ENCODE measurements at regions not wholly inside any gene's neighbourhood (a gene's known extent, or its start where the extent isn't known, plus 50 kb on each side); places are given as distances from the start of the nearest gene placed in this dataset.

GRCh38 chr7:79683185-79683890 is 229.9 kb upstream of the MAGI2 start:
- no peaks in the 10 kb centered on the region for H3K9me3 ChIP-seq (ENCODE audit: insufficient read depth, low read depth, low read length)
- WGBS (ENCODE audit: extremely low coverage, insufficient coverage, insufficient read length): 100% methylated on average over 2 of the region's 3 CpGs

DNA sequence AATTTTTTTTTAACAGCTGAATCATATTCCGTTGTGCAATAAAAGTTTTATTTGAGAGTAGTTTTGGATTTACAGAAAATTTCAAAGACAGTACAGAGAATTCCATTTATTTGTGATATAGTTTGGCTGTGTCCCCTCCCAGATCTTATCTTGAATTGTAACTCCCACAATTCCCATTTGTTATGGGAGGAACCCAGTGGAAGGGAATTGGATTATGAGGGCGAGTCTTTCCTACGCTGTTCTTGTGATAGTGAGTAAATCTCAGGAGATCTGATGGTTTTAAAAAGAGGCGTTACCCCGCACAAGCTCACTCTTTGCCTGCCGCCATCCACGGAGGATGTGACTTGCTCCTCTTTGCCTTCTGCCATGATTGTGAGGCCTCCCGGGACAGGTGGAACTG is 228.0 kb upstream of the MAGI2 start:
- Histone ChIP-seq H3K27ac (ENCODE audit: low read depth, low read length) (no peak overlapping the region), H3K79me1 (ENCODE audit: low read length) (no peaks in the 10 kb centered on the region), H2AK5ac (ENCODE audit: low read length) (no peak overlapping the region), H3K14ac (ENCODE audit: low read length) (no peak overlapping the region), H3K9me3 (ENCODE audit: insufficient read depth, low read depth, low read length) (no peaks in the 10 kb centered on the region), H3K9ac (ENCODE audit: low read length) (no peak overlapping the region), H4K91ac (ENCODE audit: low read depth, low read length) (no peak overlapping the region), H3K4me2 (ENCODE audit: low read length) (no peak overlapping the region), H3K27me3 (ENCODE audit: insufficient read depth, low read length) (no peaks in the 10 kb centered on the region), H2AFZ (ENCODE audit: insufficient read depth, low read length, poor library complexity) (no peak overlapping the region), H3K4me3 (ENCODE audit: low read depth, low read length) (no peak overlapping the region), H3K79me2 (ENCODE audit: control insufficient read depth, insufficient read depth, low read length, poor library complexity) (no peaks in the 10 kb centered on the region), H2BK5ac (ENCODE audit: low read depth, low read length, poor library complexity) (no peak overlapping the region), H3K36me3 (ENCODE audit: control insufficient read depth in 1 of 2, insufficient read depth in 2 of 2, low read length in 2 of 2) (no peaks in the 10 kb centered on the region), H3K4me1 (ENCODE audit: control insufficient read depth in 1 of 2, insufficient read depth in 2 of 2, low read length in 2 of 2) (no peaks in the 10 kb centered on the region), H3K4ac (ENCODE audit: low read depth, low read length) (no peak overlapping the region), H2BK12ac (ENCODE audit: low read length) (no peak overlapping the region), H3K23ac (ENCODE audit: low read length) (no peak overlapping the region), H3K18ac (ENCODE audit: low read length) (no peak overlapping the region), H2BK120ac (ENCODE audit: insufficient read depth, low read length, poor library complexity) (no peak overlapping the region), H4K8ac (ENCODE audit: low read depth, low read length) (no peak overlapping the region), H4K12ac (ENCODE audit: low read depth, low read length) (no peak overlapping the region)
- WGBS (ENCODE audit: extremely low coverage, insufficient coverage, insufficient read length): no CpG with 5 or more reads among the region's 8 CpGs
- no peak for DNase-seq

More at GRCh38 chr7:79683185-79683890, 229.9 kb upstream of the MAGI2 start:
- Histone ChIP-seq H3K4ac (ENCODE audit: low read depth, low read length) (no peak overlapping the region), H3K27ac (ENCODE audit: low read depth, low read length) (no peak overlapping the region), H3K4me1 (ENCODE audit: control insufficient read depth in 1 of 2, insufficient read depth in 2 of 2, low read length in 2 of 2) (no peaks in the 10 kb centered on the region), H3K23ac (ENCODE audit: low read length) (no peak overlapping the region), H3K18ac (ENCODE audit: low read length) (no peak overlapping the region), H4K91ac (ENCODE audit: low read depth, low read length) (no peak overlapping the region), H2BK12ac (ENCODE audit: low read length) (no peak overlapping the region), H2BK120ac (ENCODE audit: insufficient read depth, low read length, poor library complexity) (no peak overlapping the region), H3K4me2 (ENCODE audit: low read length) (no peak overlapping the region), H3K36me3 (ENCODE audit: control insufficient read depth in 1 of 2, insufficient read depth in 2 of 2, low read length in 2 of 2) (no peaks in the 10 kb centered on the region), H3K27me3 (ENCODE audit: insufficient read depth, low read length) (no peaks in the 10 kb centered on the region), H3K79me1 (ENCODE audit: low read length) (no peaks in the 10 kb centered on the region), H3K14ac (ENCODE audit: low read length) (no peak overlapping the region), H2AFZ (ENCODE audit: insufficient read depth, low read length, poor library complexity) (no peak overlapping the region), H3K9ac (ENCODE audit: low read length) (no peak overlapping the region), H4K12ac (ENCODE audit: low read depth, low read length) (no peak overlapping the region), H3K4me3 (ENCODE audit: low read depth, low read length) (no peak overlapping the region), H2AK5ac (ENCODE audit: low read length) (no peak overlapping the region), H4K8ac (ENCODE audit: low read depth, low read length) (no peak overlapping the region), H3K79me2 (ENCODE audit: control insufficient read depth, insufficient read depth, low read length, poor library complexity) (no peaks in the 10 kb centered on the region), H2BK5ac (ENCODE audit: low read depth, low read length, poor library complexity) (no peak overlapping the region)
- DNase-seq: no peak

DNA sequence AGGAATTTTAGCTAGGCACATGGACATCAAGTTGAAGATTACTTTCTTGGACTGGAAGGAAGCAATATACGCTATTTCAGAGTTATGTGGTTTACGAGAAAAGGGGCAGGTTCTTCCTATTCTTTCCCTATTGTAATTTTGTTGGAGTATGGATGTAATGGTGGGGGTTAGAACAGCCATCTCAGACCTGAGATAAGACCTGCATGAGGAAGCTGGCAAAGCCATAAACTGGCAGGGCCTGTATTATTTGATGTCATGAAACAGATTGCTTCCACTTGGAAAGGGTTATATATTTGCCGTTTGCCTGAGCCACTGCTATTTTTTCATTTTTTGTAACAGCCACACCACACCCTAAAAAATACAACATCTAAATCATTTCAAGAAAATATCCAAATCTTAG is 220.5 kb upstream of the MAGI2 start:
- H3K27ac ChIP-seq (ENCODE audit: low read depth, low read length): no peak overlapping the region
- DNase-seq: no peak
- H3K4me1 ChIP-seq (ENCODE audit: control insufficient read depth in 1 of 2, insufficient read depth in 2 of 2, low read length in 2 of 2): no peaks in the 10 kb centered on the region
- H2AFZ ChIP-seq (ENCODE audit: insufficient read depth, low read length, poor library complexity): no peak overlapping the region
- H3K27me3 ChIP-seq (ENCODE audit: insufficient read depth, low read length): no peaks in the 10 kb centered on the region
- H2BK120ac ChIP-seq (ENCODE audit: insufficient read depth, low read length, poor library complexity): no peak overlapping the region
- H2AK5ac ChIP-seq (ENCODE audit: low read length): no peak overlapping the region
- no peak overlapping the region for H3K18ac ChIP-seq (ENCODE audit: low read length)
- H2BK12ac ChIP-seq (ENCODE audit: low read length): no peak overlapping the region
- H3K79me1 ChIP-seq (ENCODE audit: low read length): no peaks in the 10 kb centered on the region
- no peak overlapping the region for H4K91ac ChIP-seq (ENCODE audit: low read depth, low read length)
- no peaks in the 10 kb centered on the region for H3K36me3 ChIP-seq (ENCODE audit: control insufficient read depth in 1 of 2, insufficient read depth in 2 of 2, low read length in 2 of 2)
- H3K4me3 ChIP-seq (ENCODE audit: low read depth, low read length): no peak overlapping the region
- no peak overlapping the region for H2BK5ac ChIP-seq (ENCODE audit: low read depth, low read length, poor library complexity)
- WGBS (ENCODE audit: extremely low coverage, insufficient coverage, insufficient read length): no CpG with 5 or more reads among the region's 3 CpGs
- H3K79me2 ChIP-seq (ENCODE audit: control insufficient read depth, insufficient read depth, low read length, poor library complexity): no peaks in the 10 kb centered on the region
- peaks cover 2% of the 10 kb centered on the region for H3K9me3 ChIP-seq (ENCODE audit: insufficient read depth, low read depth, low read length)
- no peak overlapping the region for H3K23ac ChIP-seq (ENCODE audit: low read length)
- no peak overlapping the region for H3K4me2 ChIP-seq (ENCODE audit: low read length)
- H3K14ac ChIP-seq (ENCODE audit: low read length): no peak overlapping the region
- no peak overlapping the region for H3K9ac ChIP-seq (ENCODE audit: low read length)
- H4K8ac ChIP-seq (ENCODE audit: low read depth, low read length): no peak overlapping the region
- H4K12ac ChIP-seq (ENCODE audit: low read depth, low read length): no peak overlapping the region
- H3K4ac ChIP-seq (ENCODE audit: low read depth, low read length): no peak overlapping the region

GRCh38 chr7:79673421-79673820 is 220.0 kb upstream of the MAGI2 start:
- peaks cover 2% of the 10 kb centered on the region for H3K9me3 ChIP-seq (ENCODE audit: insufficient read depth, low read depth, low read length)
- no peak overlapping the region for H3K14ac ChIP-seq (ENCODE audit: low read length)
- no peak overlapping the region for H2BK12ac ChIP-seq (ENCODE audit: low read length)
- H3K4ac ChIP-seq (ENCODE audit: low read depth, low read length): no peak overlapping the region
- DNase-seq: no peak
- no peak overlapping the region for H4K12ac ChIP-seq (ENCODE audit: low read depth, low read length)
- H3K4me3 ChIP-seq (ENCODE audit: low read depth, low read length): no peak overlapping the region
- no peaks in the 10 kb centered on the region for H3K4me1 ChIP-seq (ENCODE audit: control insufficient read depth in 1 of 2, insufficient read depth in 2 of 2, low read length in 2 of 2)
- H2AFZ ChIP-seq (ENCODE audit: insufficient read depth, low read length, poor library complexity): no peak overlapping the region
- H3K36me3 ChIP-seq (ENCODE audit: control insufficient read depth in 1 of 2, insufficient read depth in 2 of 2, low read length in 2 of 2): no peaks in the 10 kb centered on the region
- no peak overlapping the region for H4K8ac ChIP-seq (ENCODE audit: low read depth, low read length)
- WGBS (ENCODE audit: extremely low coverage, insufficient coverage, insufficient read length): no CpG with 5 or more reads among the region's 1 CpG
- H3K27ac ChIP-seq (ENCODE audit: low read depth, low read length): no peak overlapping the region
- no peak overlapping the region for H2AK5ac ChIP-seq (ENCODE audit: low read length)
- H3K9ac ChIP-seq (ENCODE audit: low read length): no peak overlapping the region
- H2BK5ac ChIP-seq (ENCODE audit: low read depth, low read length, poor library complexity): no peak overlapping the region
- H4K91ac ChIP-seq (ENCODE audit: low read depth, low read length): no peak overlapping the region
- no peaks in the 10 kb centered on the region for H3K79me1 ChIP-seq (ENCODE audit: low read length)
- no peak overlapping the region for H3K18ac ChIP-seq (ENCODE audit: low read length)
- no peaks in the 10 kb centered on the region for H3K27me3 ChIP-seq (ENCODE audit: insufficient read depth, low read length)
- H3K4me2 ChIP-seq (ENCODE audit: low read length): no peak overlapping the region
- no peak overlapping the region for H2BK120ac ChIP-seq (ENCODE audit: insufficient read depth, low read length, poor library complexity)
- H3K79me2 ChIP-seq (ENCODE audit: control insufficient read depth, insufficient read depth, low read length, poor library complexity): no peaks in the 10 kb centered on the region
- no peak overlapping the region for H3K23ac ChIP-seq (ENCODE audit: low read length)

Measured in trophoblast cell (in vitro differentiated cells and primary cell).